NCI-H1694 (cell line): ENCODE measurements at regions not wholly inside any gene's neighbourhood (a gene's known extent, or its start where the extent isn't known, plus 50 kb on each side); places are given as distances from the start of the nearest gene placed in this dataset.
"Not testable (repeated sequence)": the region's sequence is repeated elsewhere in the genome, so short reads cannot be mapped to it uniquely, and the experiment has no call there.

Experiments
- DNase-seq: peaks from one replicate; lab custom pipeline; 2025; lab: John Stamatoyannopoulos, UW

GRCh38 chr12:34431509-34431908, 409.2 kb downstream of the ALG10 start:
- not testable (repeated sequence) for DNase-seq
